Mesenchymal stem cell (in vitro differentiated cells and primary cell): ENCODE measurements at regions not wholly inside any gene's neighbourhood (a gene's known extent, or its start where the extent isn't known, plus 50 kb on each side); places are given as distances from the start of the nearest gene placed in this dataset.
A peak's percentile ranks its signal among the peaks of the same experiment; 100 is the strongest.

Experiments used
- DNase-seq: peaks from one replicate; pipeline ENCODE4 v3.0.0-alpha.2; 2013
- H2AFZ ChIP-seq: one replicate; pipeline ENCODE4 v1.6.1; 2013; ENCODE audit warnings: low read depth, mild to moderate bottlenecking, control low read depth, inconsistent platforms, low read length, moderate library complexity
- H2AK5ac ChIP-seq: 2 replicates; pipeline ENCODE4 v1.6.1; 2013; ENCODE audit warnings: low read length, moderate library complexity, mild to moderate bottlenecking, inconsistent platforms; ENCODE audit not compliant: severe bottlenecking
- H2BK120ac ChIP-seq: one replicate; pipeline ENCODE4 v1.6.1; 2013; ENCODE audit warnings: low read depth, mild to moderate bottlenecking, inconsistent platforms, low read length, moderate library complexity
- H2BK12ac ChIP-seq, 2 experiments: one replicate each; pipeline ENCODE4 v1.6.1; 2013; ENCODE audit warnings: inconsistent platforms in 2 of 2, low read length in 2 of 2, mild to moderate bottlenecking in 2 of 2, moderate library complexity in 2 of 2, control low read depth in 1 of 2
- H2BK15ac ChIP-seq: one replicate; pipeline ENCODE4 v1.6.1; 2013; ENCODE audit warnings: mild to moderate bottlenecking, low read depth, inconsistent platforms; ENCODE audit not compliant: poor library complexity, severe bottlenecking
- H2BK5ac ChIP-seq: 2 replicates; pipeline ENCODE4 v1.6.1; 2013; ENCODE audit warnings: low read depth, mild to moderate bottlenecking, low read length, control low read depth, inconsistent platforms; ENCODE audit not compliant: poor library complexity, severe bottlenecking
- H3K14ac ChIP-seq, 2 experiments: one replicate each; pipeline ENCODE4 v1.6.1; 2013; ENCODE audit warnings: inconsistent platforms in 2 of 2, low read length in 2 of 2, control low read depth in 1 of 2, mild to moderate bottlenecking in 1 of 2, moderate library complexity in 1 of 2
- H3K18ac ChIP-seq, 2 experiments: one replicate each; pipeline ENCODE4 v1.6.1; 2013; ENCODE audit warnings: inconsistent platforms in 2 of 2, low read length in 2 of 2, control low read depth in 1 of 2, low read depth in 1 of 2, mild to moderate bottlenecking in 1 of 2
- H3K23ac ChIP-seq, 2 experiments: one replicate each; pipeline ENCODE4 v1.6.1; 2013; ENCODE audit warnings: inconsistent platforms in 2 of 2, low read length in 2 of 2, mild to moderate bottlenecking in 2 of 2, moderate library complexity in 2 of 2, control low read depth in 1 of 2
- H3K27ac ChIP-seq: 2 replicates; pipeline ENCODE4 v1.5.1; 2013; ENCODE audit warnings: mild to moderate bottlenecking, moderate library complexity, low read length, control low read depth, inconsistent platforms; ENCODE audit not compliant: poor library complexity, severe bottlenecking
- H3K27me3 ChIP-seq, 2 experiments: 2 replicates each; pipeline versions ENCODE4 v1.6.1 to v1.7.0; 2013; ENCODE audit warnings: low read length in 2 of 2, mild to moderate bottlenecking in 2 of 2, moderate library complexity in 2 of 2, control low read depth in 1 of 2, inconsistent platforms in 1 of 2; ENCODE audit not compliant: control insufficient read depth in 1 of 2, insufficient read depth in 1 of 2
- H3K36me3 ChIP-seq, 2 experiments: 2 replicates each; pipeline versions ENCODE4 v1.6.1 to v1.7.0; 2013; ENCODE audit warnings: low read length in 2 of 2, control low read depth in 1 of 2, inconsistent platforms in 1 of 2, low read depth in 1 of 2, mild to moderate bottlenecking in 1 of 2; ENCODE audit not compliant: insufficient read depth in 2 of 2, control insufficient read depth in 1 of 2
- H3K4ac ChIP-seq, 2 experiments: one replicate each; pipeline ENCODE4 v1.6.1; 2013; ENCODE audit warnings: inconsistent platforms in 2 of 2, low read length in 2 of 2, mild to moderate bottlenecking in 2 of 2, moderate library complexity in 2 of 2, control low read depth in 1 of 2, low read depth in 1 of 2
- H3K4me1 ChIP-seq: 2 replicates; pipeline ENCODE4 v1.6.1; 2013; ENCODE audit warnings: low read depth, low read length, control low read depth; ENCODE audit not compliant: control insufficient read depth, insufficient read depth
- H3K4me2 ChIP-seq: 2 replicates; pipeline ENCODE4 v1.6.1; 2013; ENCODE audit warnings: low read length, mild to moderate bottlenecking, inconsistent platforms; ENCODE audit not compliant: poor library complexity, severe bottlenecking
- H3K4me3 ChIP-seq, 2 experiments: 2 replicates each; pipeline versions ENCODE4 v1.5.1 to v1.7.0; 2013; ENCODE audit warnings: low read length in 2 of 2, mild to moderate bottlenecking in 2 of 2, control low read depth in 1 of 2, low read depth in 1 of 2; ENCODE audit not compliant: insufficient read depth in 1 of 2
- H3K79me1 ChIP-seq: replicated peaks from 2 replicates; pipeline ENCODE4 v1.6.1; 2013; ENCODE audit warnings: mild to moderate bottlenecking, control low read depth, low read length, inconsistent platforms; ENCODE audit not compliant: poor library complexity, severe bottlenecking
- H3K9ac ChIP-seq: 2 replicates; pipeline ENCODE4 v1.7.0; 2013; ENCODE audit warnings: mild to moderate bottlenecking, low read length, moderate library complexity
- H3K9me3 ChIP-seq: 2 replicates; pipeline ENCODE4 v1.7.0; 2013; ENCODE audit warnings: mild to moderate bottlenecking, low read length; ENCODE audit not compliant: control insufficient read depth
- H4K8ac ChIP-seq: one replicate; pipeline ENCODE4 v1.6.1; 2013; ENCODE audit warnings: inconsistent platforms, mild to moderate bottlenecking, low read length, moderate library complexity
- H4K91ac ChIP-seq: one replicate; pipeline ENCODE4 v1.6.1; 2013; ENCODE audit warnings: mild to moderate bottlenecking, low read length, inconsistent platforms
- WGBS: methylation state at CpG from one replicate; pipeline ENCODE4 v1.1.7; 2013; ENCODE audit warnings: mixed read lengths; 5-methylcytosine and 5-hydroxymethylcytosine counted together

DNA sequence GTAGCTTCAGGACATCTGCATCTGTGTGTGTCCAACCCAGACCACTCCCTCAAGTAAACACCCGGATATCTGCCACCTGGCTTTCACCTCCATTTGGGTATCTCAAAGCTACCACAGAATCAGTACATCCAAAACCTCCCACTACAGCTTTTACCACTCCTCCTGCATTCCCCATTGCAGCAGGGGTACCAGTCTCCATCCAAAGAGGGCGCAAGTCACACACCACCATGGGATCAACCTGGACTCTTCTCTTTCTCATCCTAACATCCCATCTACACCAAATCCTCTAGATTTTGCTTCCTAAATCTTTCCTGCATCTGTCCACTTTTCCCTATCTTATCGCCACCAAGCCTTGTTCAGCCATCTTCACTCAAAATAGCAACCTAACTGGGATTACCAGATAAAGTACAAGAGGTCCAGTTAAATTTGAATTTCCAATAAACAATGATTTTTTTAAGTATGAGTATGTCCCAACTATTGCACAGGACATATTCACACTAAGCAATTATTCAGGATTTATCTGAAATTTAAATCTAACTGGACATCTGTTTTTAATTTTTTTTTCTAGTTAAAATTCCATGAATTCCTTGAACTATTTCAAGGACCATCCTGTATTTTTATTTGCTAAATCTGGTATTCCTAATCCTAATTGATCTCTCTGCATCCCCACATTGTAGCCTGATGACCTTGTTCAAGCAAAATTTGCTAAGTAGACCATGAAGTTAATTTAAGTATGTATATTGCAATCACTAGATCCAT is 164.3 kb upstream of the MLN start:
- Histone ChIP-seq H4K91ac (no peak overlapping the region), H3K27ac (no peak overlapping the region), H3K9me3 (peaks cover 12% of the 10 kb centered on the region), H2AFZ (no peak overlapping the region), H2AK5ac (no peak overlapping the region), H2BK12ac (no peak overlapping the region), H2BK120ac (no peak overlapping the region), H3K36me3 (no peaks in the 10 kb centered on the region), H3K27me3 (peaks cover 48 to 67% of the 10 kb centered on the region in 2 experiments), H3K14ac (no peak overlapping the region), H2BK5ac (no peak overlapping the region), H3K4me2 (no peak overlapping the region), H2BK15ac (no peak overlapping the region), H3K79me1 (no peaks in the 10 kb centered on the region), H3K4ac (no peak overlapping the region), H3K23ac (no peak overlapping the region), H3K9ac (no peak overlapping the region), H3K4me1 (peaks cover 1% of the 10 kb centered on the region), H4K8ac (no peak overlapping the region), H3K18ac (no peak overlapping the region), H3K4me3 (no peak overlapping the region)
- peak; percentile 2 for DNase-seq
- WGBS, result 42% methylated on average over 3 of the region's 3 CpGs

DNA sequence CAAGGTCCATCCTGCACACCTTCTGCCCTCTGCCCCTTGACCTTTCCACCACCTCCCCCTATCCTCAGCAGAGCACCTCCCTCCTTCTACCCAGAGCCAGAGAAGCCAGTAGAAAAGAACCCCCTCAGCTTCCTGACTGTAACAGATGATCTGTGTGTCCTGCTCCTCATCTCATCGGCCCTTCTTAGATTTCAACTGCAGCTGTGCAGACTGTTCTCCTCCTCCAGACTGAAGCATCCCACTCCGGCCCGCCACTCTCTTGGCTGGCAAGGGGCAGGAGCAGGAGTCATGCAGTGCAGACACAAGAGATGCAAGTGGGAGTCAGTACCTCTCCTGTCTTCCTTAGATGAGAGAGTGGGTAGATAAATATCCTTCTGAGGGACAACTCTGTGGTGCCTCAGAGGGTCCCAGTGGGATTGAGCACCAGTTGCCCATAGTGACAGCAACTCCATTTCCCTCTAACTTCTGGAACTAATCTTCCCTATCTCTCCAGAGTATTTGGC is 163.5 kb upstream of the MLN start:
- no peak overlapping the region for H2BK5ac ChIP-seq
- no peak overlapping the region for H3K4me2 ChIP-seq
- no peak overlapping the region for H2AK5ac ChIP-seq
- no peak overlapping the region for H3K9ac ChIP-seq
- peak overlapping the region in 1 of 2 experiments; percentile 75 for H3K14ac ChIP-seq
- H3K36me3 ChIP-seq, result no peaks in the 10 kb centered on the region
- no peak overlapping the region for H2BK120ac ChIP-seq
- no peaks in the 10 kb centered on the region for H3K79me1 ChIP-seq
- H4K91ac ChIP-seq, result no peak overlapping the region
- H2BK15ac ChIP-seq, result no peak overlapping the region
- H3K27ac ChIP-seq, result no peak overlapping the region
- peaks cover 9% of the 10 kb centered on the region for H3K9me3 ChIP-seq
- no peak overlapping the region for H3K4me3 ChIP-seq
- no peak for DNase-seq
- H2BK12ac ChIP-seq, result no peak overlapping the region
- H4K8ac ChIP-seq, result no peak overlapping the region
- peaks cover 48 to 66% of the 10 kb centered on the region in 2 experiments for H3K27me3 ChIP-seq
- peaks cover 1% of the 10 kb centered on the region for H3K4me1 ChIP-seq
- H3K4ac ChIP-seq, result no peak overlapping the region
- H3K23ac ChIP-seq, result no peak overlapping the region
- H3K18ac ChIP-seq, result no peak overlapping the region
- H2AFZ ChIP-seq, result no peak overlapping the region
- 92% methylated on average over 3 of the region's 3 CpGs for WGBS

DNA sequence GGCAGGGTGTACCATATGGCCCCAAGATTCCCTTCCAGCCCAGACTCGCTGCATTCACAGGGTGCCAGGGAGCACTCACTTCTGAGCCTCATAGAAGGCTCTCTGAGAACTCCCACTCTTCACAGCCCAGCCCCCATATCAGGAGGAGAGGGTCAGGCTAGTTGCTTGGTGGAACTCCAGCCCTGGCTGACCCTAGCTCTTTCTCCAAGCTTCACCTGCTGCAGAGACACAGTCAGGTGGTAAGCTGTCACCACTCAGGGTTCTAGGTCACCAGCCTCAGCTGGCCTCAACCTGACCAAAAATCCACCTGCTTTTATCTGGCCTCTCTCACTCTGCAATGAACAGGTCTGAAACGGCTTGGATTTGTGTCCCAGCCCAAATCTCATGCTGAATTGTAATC is 162.7 kb upstream of the MLN start:
- Histone ChIP-seq H4K91ac (no peak overlapping the region), H3K14ac (no peak overlapping the region), H3K18ac (no peak overlapping the region), H3K36me3 (no peaks in the 10 kb centered on the region), H3K4me2 (no peak overlapping the region), H3K4ac (no peak overlapping the region), H3K79me1 (no peaks in the 10 kb centered on the region), H3K23ac (no peak overlapping the region), H3K27me3 (peaks cover 48 to 64% of the 10 kb centered on the region in 2 experiments), H2BK15ac (no peak overlapping the region), H3K4me3 (no peak overlapping the region), H3K9me3 (peaks cover 2% of the 10 kb centered on the region), H4K8ac (no peak overlapping the region), H2BK12ac (no peak overlapping the region), H3K9ac (no peak overlapping the region), H3K4me1 (peaks cover 1% of the 10 kb centered on the region), H2AK5ac (no peak overlapping the region), H2AFZ (no peak overlapping the region), H2BK5ac (no peak overlapping the region), H3K27ac (no peak overlapping the region), H2BK120ac (no peak overlapping the region)
- no peak for DNase-seq
- WGBS, result 58% methylated on average over 2 of the region's 2 CpGs

DNA sequence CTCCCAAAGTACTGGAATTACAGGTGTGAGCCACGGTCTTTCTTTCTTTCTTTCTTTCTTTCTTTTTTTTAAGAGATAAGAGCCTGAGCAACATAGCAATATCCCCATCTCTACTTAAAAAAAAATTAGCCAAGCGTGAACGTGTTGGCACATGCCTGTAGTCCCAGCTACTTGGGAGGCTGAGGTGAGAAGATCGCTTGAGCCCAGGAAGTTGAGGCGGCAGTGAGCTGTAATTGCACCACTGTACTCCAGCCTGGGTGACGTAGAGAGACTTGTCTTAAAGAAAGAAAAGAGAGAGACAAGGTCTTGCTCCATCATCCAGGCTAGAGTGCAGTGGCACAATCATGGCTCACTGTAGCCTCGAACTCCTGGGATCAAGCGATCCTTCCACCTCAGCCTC is 162.0 kb upstream of the MLN start:
- Histone ChIP-seq H3K9me3 (no peaks in the 10 kb centered on the region), H3K14ac (no peak overlapping the region), H3K18ac (no peak overlapping the region), H2AK5ac (no peak overlapping the region), H4K8ac (no peak overlapping the region), H2BK5ac (no peak overlapping the region), H2BK120ac (no peak overlapping the region), H3K4me2 (no peak overlapping the region), H3K36me3 (no peaks in the 10 kb centered on the region), H3K4me3 (no peak overlapping the region), H3K4ac (no peak overlapping the region), H4K91ac (no peak overlapping the region), H3K79me1 (no peaks in the 10 kb centered on the region), H2AFZ (no peak overlapping the region), H3K4me1 (peaks cover 1% of the 10 kb centered on the region), H3K27me3 (peaks cover 46 to 66% of the 10 kb centered on the region in 2 experiments), H2BK12ac (no peak overlapping the region), H3K23ac (no peak overlapping the region), H3K9ac (no peak overlapping the region), H2BK15ac (no peak overlapping the region), H3K27ac (no peak overlapping the region)
- WGBS, result 86% methylated on average over 8 of the region's 8 CpGs
- DNase-seq, result no peak
